ENCODE measurements at regions not wholly inside any gene's neighbourhood (a gene's known extent, or its start where the extent isn't known, plus 50 kb on each side); places are given as distances from the start of the nearest gene placed in this dataset.

- TF ChIP-seq EP300 (IDR thresholded peaks at IDR 0.05; ENCODE audit: borderline replicate concordance): no peak
- TF ChIP-seq YY1 (IDR thresholded peaks at IDR 0.05; ENCODE audit: low read depth): no peak
- TF ChIP-seq RAD21 (IDR thresholded peaks at IDR 0.05; ENCODE audit: low read depth): no peak
- no peak for TF ChIP-seq TCF12 (IDR thresholded peaks at IDR 0.05; ENCODE audit: low read depth)
- no peak for TF ChIP-seq CEBPB (IDR thresholded peaks at IDR 0.05)
- no peak for TF ChIP-seq ZBTB7A (IDR thresholded peaks at IDR 0.05; ENCODE audit: low read depth)
- TF ChIP-seq NFIC (IDR thresholded peaks at IDR 0.05): no peak
- no peak for TF ChIP-seq REST (IDR thresholded peaks at IDR 0.05; ENCODE audit: low read depth)
- no peak for TF ChIP-seq TAF1 (IDR thresholded peaks at IDR 0.05; ENCODE audit: low read depth)
- no peak for TF ChIP-seq CREB1 (IDR thresholded peaks at IDR 0.05; ENCODE audit: low read depth)
- no peak for TF ChIP-seq USF1 (IDR thresholded peaks at IDR 0.05)
- TF ChIP-seq TEAD4 (IDR thresholded peaks at IDR 0.05): no peak
- TF ChIP-seq MAX (IDR thresholded peaks at IDR 0.05): no peak
- TF ChIP-seq FOXM1 (IDR thresholded peaks at IDR 0.05; ENCODE audit: borderline replicate concordance, low read depth): no peak
- no peak for TF ChIP-seq EGR1 (IDR thresholded peaks at IDR 0.05)
These were observed 138.2 kb downstream of the VAPA start for GRCh38 chr18:10051877-10052631.

- TF ChIP-seq ZBTB7A (IDR thresholded peaks at IDR 0.05; ENCODE audit: low read depth) (no peak), YY1 (IDR thresholded peaks at IDR 0.05; ENCODE audit: low read depth) (no peak)
These were observed 139.1 kb downstream of the VAPA start for GRCh38 chr18:10052871-10053270.

- TF ChIP-seq TCF12 (IDR thresholded peaks at IDR 0.05; ENCODE audit: low read depth) (no peak), EP300 (IDR thresholded peaks at IDR 0.05; ENCODE audit: borderline replicate concordance) (no peak), ZBTB7A (IDR thresholded peaks at IDR 0.05; ENCODE audit: low read depth) (no peak), REST (IDR thresholded peaks at IDR 0.05; ENCODE audit: low read depth) (no peak), USF1 (IDR thresholded peaks at IDR 0.05) (no peak)
These were observed 140.0 kb downstream of the VAPA start for GRCh38 chr18:10053861-10054260.

- TF ChIP-seq MAX (IDR thresholded peaks at IDR 0.05) (no peak), FOXM1 (IDR thresholded peaks at IDR 0.05; ENCODE audit: borderline replicate concordance, low read depth) (no peak), TEAD4 (IDR thresholded peaks at IDR 0.05) (no peak), ZBTB7A (IDR thresholded peaks at IDR 0.05; ENCODE audit: low read depth) (no peak), RAD21 (IDR thresholded peaks at IDR 0.05; ENCODE audit: low read depth) (no peak), USF1 (IDR thresholded peaks at IDR 0.05) (no peak), TCF12 (IDR thresholded peaks at IDR 0.05; ENCODE audit: low read depth) (no peak), NFIC (IDR thresholded peaks at IDR 0.05) (no peak), EGR1 (IDR thresholded peaks at IDR 0.05) (no peak), YY1 (IDR thresholded peaks at IDR 0.05; ENCODE audit: low read depth) (no peak), REST (IDR thresholded peaks at IDR 0.05; ENCODE audit: low read depth) (no peak), TAF1 (IDR thresholded peaks at IDR 0.05; ENCODE audit: low read depth) (no peak), EP300 (IDR thresholded peaks at IDR 0.05; ENCODE audit: borderline replicate concordance) (no peak), CEBPB (IDR thresholded peaks at IDR 0.05) (no peak), CREB1 (IDR thresholded peaks at IDR 0.05; ENCODE audit: low read depth) (no peak)
These were observed 140.6 kb downstream of the VAPA start for GRCh38 chr18:10054366-10054765.

Measured in Ishikawa (cell line).